Mesothelial cell of epicardium (in vitro differentiated cells): ENCODE measurements at regions not wholly inside any gene's neighbourhood (a gene's known extent, or its start where the extent isn't known, plus 50 kb on each side); places are given as distances from the start of the nearest gene placed in this dataset.

Experiments used
- DNase-seq, 2 experiments: peaks; one replicate each; pipeline ENCODE4 v3.0.0; 2021; ENCODE audit warnings: low spot score in 2 of 2; ENCODE audit not compliant: unreplicated experiment in 2 of 2
- H3K27ac Mint-ChIP-seq: 2 replicates; pipeline ENCODE4 v1.8.0; 2021; ENCODE audit warnings: mixed read lengths
- H3K27me3 Mint-ChIP-seq: 2 replicates; pipeline ENCODE4 v1.8.0; 2021; ENCODE audit warnings: low read depth, mixed read lengths
- H3K36me3 Mint-ChIP-seq: 2 replicates; pipeline ENCODE4 v1.8.0; 2021; ENCODE audit warnings: mixed read lengths
- H3K4me1 Mint-ChIP-seq: 2 replicates; pipeline ENCODE4 v1.8.0; 2021; ENCODE audit warnings: mixed read lengths
- H3K4me3 Mint-ChIP-seq: 2 replicates; pipeline ENCODE4 v1.8.0; 2021; ENCODE audit warnings: mild to moderate bottlenecking, moderate library complexity, mixed read lengths
- H3K9me3 Mint-ChIP-seq: 2 replicates; pipeline ENCODE4 v1.8.0; 2021; ENCODE audit warnings: mixed read lengths
- CTCF ChIP-seq: fragments of 200-600 bp; sonication (generic); IDR thresholded peaks from one replicate; pipeline ENCODE4 v1.5.0; 2021; ENCODE audit warnings: antibody characterized with exemption; ENCODE audit not compliant: unreplicated experiment

- Mint-ChIP-seq H3K4me3 (no peak overlapping the region), H3K4me1 (no peaks in the 10 kb centered on the region), H3K27me3 (peaks cover 75% of the 10 kb centered on the region), H3K9me3 (no peaks in the 10 kb centered on the region), H3K27ac (no peak overlapping the region), H3K36me3 (no peaks in the 10 kb centered on the region)
- no peak for DNase-seq
- TF ChIP-seq CTCF, result no peak
These were observed 93.9 kb downstream of the TEX29 start for GRCh38 chr13:111414341-111414740.

GRCh38 chr13:111415246-111415645, 94.8 kb downstream of the TEX29 start:
- no peaks in the 10 kb centered on the region for H3K4me1 Mint-ChIP-seq
- no peaks in the 10 kb centered on the region for H3K36me3 Mint-ChIP-seq

GRCh38 chr13:111415765-111416164, 95.3 kb downstream of the TEX29 start:
- Mint-ChIP-seq H3K36me3 (no peaks in the 10 kb centered on the region), H3K27me3 (peaks cover 71% of the 10 kb centered on the region), H3K4me1 (no peaks in the 10 kb centered on the region), H3K27ac (no peak overlapping the region), H3K4me3 (no peak overlapping the region), H3K9me3 (no peaks in the 10 kb centered on the region)
- no peak for TF ChIP-seq CTCF
- DNase-seq, result no peak

More at GRCh38 chr13:111415246-111415645, 94.8 kb downstream of the TEX29 start:
- no peak overlapping the region for H3K4me3 Mint-ChIP-seq
- no peak overlapping the region for H3K27ac Mint-ChIP-seq
- H3K9me3 Mint-ChIP-seq, result no peaks in the 10 kb centered on the region
- H3K27me3 Mint-ChIP-seq, result peaks cover 73% of the 10 kb centered on the region
- TF ChIP-seq CTCF, result no peak
- DNase-seq, result no peak

- no peak overlapping the region for H3K4me3 Mint-ChIP-seq
- H3K4me1 Mint-ChIP-seq, result no peaks in the 10 kb centered on the region
- H3K27ac Mint-ChIP-seq, result no peak overlapping the region
- no peaks in the 10 kb centered on the region for H3K9me3 Mint-ChIP-seq
- no peak for DNase-seq
- H3K27me3 Mint-ChIP-seq, result peaks cover 52% of the 10 kb centered on the region
- no peak for TF ChIP-seq CTCF
- no peaks in the 10 kb centered on the region for H3K36me3 Mint-ChIP-seq
These were observed 97.7 kb downstream of the TEX29 start for GRCh38 chr13:111418101-111418500.

GRCh38 chr13:111420113-111420876, 99.9 kb downstream of the TEX29 start:
- Mint-ChIP-seq H3K9me3 (no peaks in the 10 kb centered on the region), H3K27me3 (peaks cover 45% of the 10 kb centered on the region), H3K4me3 (no peak overlapping the region), H3K4me1 (peaks cover 4% of the 10 kb centered on the region), H3K27ac (no peak overlapping the region), H3K36me3 (no peaks in the 10 kb centered on the region)
- no peak for DNase-seq
- TF ChIP-seq CTCF, result no peak

GRCh38 chr13:111421216-111421615, 100.8 kb downstream of the TEX29 start:
- no peak overlapping the region for H3K4me3 Mint-ChIP-seq
- no peak overlapping the region for H3K27ac Mint-ChIP-seq
- no peak for DNase-seq
- no peaks in the 10 kb centered on the region for H3K36me3 Mint-ChIP-seq
- no peaks in the 10 kb centered on the region for H3K9me3 Mint-ChIP-seq
- peaks cover 4% of the 10 kb centered on the region for H3K4me1 Mint-ChIP-seq
- peaks cover 50% of the 10 kb centered on the region for H3K27me3 Mint-ChIP-seq
- no peak for TF ChIP-seq CTCF
